ENCODE measurements at regions not wholly inside any gene's neighbourhood (a gene's known extent, or its start where the extent isn't known, plus 50 kb on each side); places are given as distances from the start of the nearest gene placed in this dataset.

DNA sequence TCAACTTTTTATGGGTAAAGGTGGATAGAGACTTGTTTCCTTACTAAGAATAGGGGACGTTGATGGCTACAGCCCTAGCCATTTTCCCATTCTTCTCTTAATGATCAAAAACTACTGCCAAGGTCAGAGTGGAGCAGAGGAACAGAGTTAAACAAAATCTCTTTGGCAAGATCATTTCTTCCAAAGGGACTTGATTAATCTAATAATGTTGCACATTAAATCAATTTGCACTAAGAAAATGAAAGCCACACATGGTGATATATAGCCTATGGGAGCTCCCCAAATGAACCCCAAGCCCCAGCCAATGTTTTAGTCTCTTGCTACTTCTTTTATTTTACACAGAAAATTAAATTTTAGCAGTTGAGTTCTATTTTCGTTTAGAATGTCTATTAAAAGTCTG, 954.5 kb upstream of the SOX9 start:
- TF ChIP-seq, protein P1, sequence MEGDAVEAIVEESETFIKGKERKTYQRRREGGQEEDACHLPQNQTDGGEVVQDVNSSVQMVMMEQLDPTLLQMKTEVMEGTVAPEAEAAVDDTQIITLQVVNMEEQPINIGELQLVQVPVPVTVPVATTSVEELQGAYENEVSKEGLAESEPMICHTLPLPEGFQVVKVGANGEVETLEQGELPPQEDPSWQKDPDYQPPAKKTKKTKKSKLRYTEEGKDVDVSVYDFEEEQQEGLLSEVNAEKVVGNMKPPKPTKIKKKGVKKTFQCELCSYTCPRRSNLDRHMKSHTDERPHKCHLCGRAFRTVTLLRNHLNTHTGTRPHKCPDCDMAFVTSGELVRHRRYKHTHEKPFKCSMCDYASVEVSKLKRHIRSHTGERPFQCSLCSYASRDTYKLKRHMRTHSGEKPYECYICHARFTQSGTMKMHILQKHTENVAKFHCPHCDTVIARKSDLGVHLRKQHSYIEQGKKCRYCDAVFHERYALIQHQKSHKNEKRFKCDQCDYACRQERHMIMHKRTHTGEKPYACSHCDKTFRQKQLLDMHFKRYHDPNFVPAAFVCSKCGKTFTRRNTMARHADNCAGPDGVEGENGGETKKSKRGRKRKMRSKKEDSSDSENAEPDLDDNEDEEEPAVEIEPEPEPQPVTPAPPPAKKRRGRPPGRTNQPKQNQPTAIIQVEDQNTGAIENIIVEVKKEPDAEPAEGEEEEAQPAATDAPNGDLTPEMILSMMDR (IDR thresholded peaks at IDR 0.05), result no peak
- no peak for TF ChIP-seq POLR2AphosphoS5 (IDR thresholded peaks at IDR 0.05; ENCODE audit: low read depth, low read length)

Data from Panc1 (cell line).